GM21526 (cell line): ENCODE measurements at regions not wholly inside any gene's neighbourhood (a gene's known extent, or its start where the extent isn't known, plus 50 kb on each side); places are given as distances from the start of the nearest gene placed in this dataset.
A peak's percentile ranks its signal among the peaks of the same experiment; 100 is the strongest.

Source experiments
- ATAC-seq: cut with Tn5 transposase; IDR thresholded peaks from one replicate; pipeline ENCODE4 v1.9.1; 2021; ENCODE audit warnings: moderate library complexity; ENCODE audit not compliant: unreplicated experiment, low FRiP score

GRCh38 chr10:7479861-7480598 is 69.2 kb upstream of the SFMBT2 start:
- ATAC-seq: no peak

- no peak for ATAC-seq
Measured at GRCh38 chr10:7478727-7479457, 68.1 kb upstream of the SFMBT2 start.

- ATAC-seq: no peak
Measured at GRCh38 chr10:7477538-7478334, 66.9 kb upstream of the SFMBT2 start.

- no peak for ATAC-seq
Measured at GRCh38 chr10:7475939-7476338, 65.1 kb upstream of the SFMBT2 start.

DNA sequence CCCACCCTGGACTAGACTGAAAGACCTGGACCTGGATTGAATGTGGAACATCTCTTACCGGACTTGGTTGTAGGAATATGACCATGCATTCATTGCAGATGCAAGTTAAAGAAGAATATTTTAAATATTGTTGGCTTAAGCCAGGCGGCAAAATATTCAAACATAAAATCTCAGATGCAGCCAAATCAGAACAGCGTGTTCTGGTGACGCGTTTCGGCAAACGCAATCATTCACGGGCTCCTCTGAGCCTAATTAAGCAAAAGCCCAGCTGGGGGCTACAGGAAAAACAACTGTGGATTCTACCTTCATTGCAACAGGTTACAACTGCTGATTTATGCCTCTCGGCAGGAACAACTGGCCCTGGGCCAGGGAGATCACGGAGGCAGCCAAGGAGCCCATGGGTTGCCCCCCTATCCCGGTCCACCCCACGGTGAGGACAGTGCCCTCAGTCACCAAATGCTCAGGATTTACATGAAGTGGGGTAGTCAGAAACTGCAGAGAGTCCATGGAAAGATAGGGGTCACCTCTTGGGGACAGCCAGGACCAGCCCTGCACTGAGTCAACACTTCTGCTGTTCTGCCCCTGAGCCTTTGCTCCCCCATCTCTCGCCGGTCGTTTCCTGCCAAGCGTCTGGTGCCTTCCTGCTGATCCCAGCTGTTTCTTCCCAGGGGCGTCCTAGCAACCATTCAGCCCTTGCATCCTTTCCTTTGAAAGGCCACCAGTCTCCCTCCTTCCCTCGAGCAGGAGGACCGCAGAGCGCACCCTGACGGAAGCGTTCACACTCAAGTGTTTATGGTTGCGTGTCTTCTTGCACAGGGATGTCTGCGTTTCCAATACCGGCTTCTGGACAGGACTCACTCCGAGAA is 64.4 kb upstream of the SFMBT2 start:
- ATAC-seq: no peak

DNA sequence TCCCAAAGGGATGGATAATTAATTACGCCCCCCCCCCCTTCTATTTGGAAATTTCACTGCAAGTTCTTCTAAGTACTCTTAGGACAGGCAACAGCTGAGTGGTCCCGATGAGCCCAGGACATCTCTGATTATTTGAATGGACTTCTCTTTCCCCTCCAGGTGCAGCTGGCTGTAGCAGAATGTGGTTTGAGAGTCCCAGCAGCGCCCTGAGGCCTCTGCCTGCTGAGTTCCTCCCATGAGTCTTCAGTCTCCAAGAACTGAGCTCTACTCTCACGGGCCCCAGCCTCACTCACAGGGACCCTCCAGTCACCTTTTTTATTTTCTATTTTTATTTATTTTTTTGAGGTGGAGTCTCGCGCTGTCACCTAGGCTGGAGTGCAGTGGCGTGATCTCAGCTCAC is 63.6 kb upstream of the SFMBT2 start:
- ATAC-seq: no peak

DNA sequence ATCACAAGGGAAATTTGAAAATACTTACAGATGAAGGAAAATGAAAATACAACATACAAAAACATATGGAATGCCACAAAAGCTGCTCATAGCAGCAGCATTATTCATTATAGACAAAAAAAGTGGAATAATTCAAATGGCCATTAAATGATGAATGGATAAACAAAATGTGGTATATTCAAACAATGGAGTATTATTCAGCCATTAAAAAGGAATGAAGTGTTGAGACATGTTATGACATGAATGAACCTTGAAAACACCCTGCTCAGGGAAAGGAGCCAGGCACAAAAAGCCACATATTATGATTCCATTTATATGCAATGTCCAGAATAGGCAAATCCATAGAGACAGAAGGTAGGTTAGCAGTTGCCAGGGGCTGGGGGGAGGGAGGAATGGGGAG is 62.6 kb upstream of the SFMBT2 start:
- ATAC-seq: no peak

- ATAC-seq: peak; percentile 87
Measured at GRCh38 chr10:7471720-7472367, 61.0 kb upstream of the SFMBT2 start.

- no peak for ATAC-seq
Measured at GRCh38 chr10:7470371-7470770, 59.5 kb upstream of the SFMBT2 start.

- no peak for ATAC-seq
Measured at GRCh38 chr10:7467031-7467667, 56.3 kb upstream of the SFMBT2 start.

DNA sequence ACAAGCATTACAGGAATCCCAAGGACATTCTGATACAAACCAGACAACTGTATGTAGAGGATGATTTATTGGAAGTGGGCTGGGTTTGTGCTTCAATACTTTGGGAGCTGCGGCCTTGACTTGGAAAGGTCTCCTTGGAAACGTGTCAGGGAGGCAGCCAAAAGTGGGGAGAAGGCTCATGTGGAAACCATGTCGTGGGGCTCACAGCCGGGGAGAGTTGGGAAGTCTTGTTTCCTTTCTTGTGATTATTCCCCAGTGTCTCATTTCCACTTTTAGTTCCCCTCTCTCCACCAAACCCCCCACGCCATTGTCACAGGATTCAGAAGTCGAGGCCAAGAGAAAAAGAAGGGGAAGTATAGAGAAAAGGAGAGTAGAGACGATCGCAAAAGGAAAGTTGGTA is 53.9 kb upstream of the SFMBT2 start:
- no peak for ATAC-seq
